ENCODE measurements at regions not wholly inside any gene's neighbourhood (a gene's known extent, or its start where the extent isn't known, plus 50 kb on each side); places are given as distances from the start of the nearest gene placed in this dataset.

- H3K27ac ChIP-seq: no peak overlapping the region
- H3K27me3 ChIP-seq: no peaks in the 10 kb centered on the region
- H3K4me3 ChIP-seq: no peak overlapping the region
- H3K36me3 ChIP-seq: no peaks in the 10 kb centered on the region
- no peak for DNase-seq (ENCODE audit: low spot score in 2 of 2)
- no peaks in the 10 kb centered on the region for H3K9me3 ChIP-seq
- no peaks in the 10 kb centered on the region for H3K4me1 ChIP-seq
- TF ChIP-seq POLR2A (IDR thresholded peaks at IDR 0.05): no peak
- TF ChIP-seq EP300 (IDR thresholded peaks at IDR 0.05): no peak
- no peak for TF ChIP-seq CTCF (IDR thresholded peaks at IDR 0.05)
- 45 to 80% methylated on average over 1 of the region's 1 CpG for WGBS, 2 donors
These were observed 102.8 kb upstream of the DRD2 start for GRCh38 chr11:113578033-113578380.

- H3K9me3 ChIP-seq: no peaks in the 10 kb centered on the region
- TF ChIP-seq CTCF (IDR thresholded peaks at IDR 0.05) (no peak), POLR2A (IDR thresholded peaks at IDR 0.05) (no peak), EP300 (IDR thresholded peaks at IDR 0.05) (no peak)
- WGBS, 2 donors: 69 to 70% methylated on average over 6 of the region's 6 CpGs
- no peaks in the 10 kb centered on the region for H3K36me3 ChIP-seq
- H3K27ac ChIP-seq: no peak overlapping the region
- no peak overlapping the region for H3K4me3 ChIP-seq
- no peak for DNase-seq (ENCODE audit: low spot score in 2 of 2)
- no peaks in the 10 kb centered on the region for H3K27me3 ChIP-seq
- peaks cover 0 to 4% (median 0%) of the 10 kb centered on the region in 4 donors for H3K4me1 ChIP-seq
These were observed 102.3 kb upstream of the DRD2 start for GRCh38 chr11:113577356-113578032.

GRCh38 chr11:113574586-113574985, 99.4 kb upstream of the DRD2 start:
- H3K27me3 ChIP-seq: no peaks in the 10 kb centered on the region
- peaks cover 0 to 12% (median 0%) of the 10 kb centered on the region in 4 donors for H3K4me1 ChIP-seq
- WGBS, 2 donors: 76 to 94% methylated on average over 2 of the region's 2 CpGs
- no peak overlapping the region for H3K4me3 ChIP-seq
- no peak for DNase-seq (ENCODE audit: low spot score in 2 of 2)
- no peaks in the 10 kb centered on the region for H3K36me3 ChIP-seq
- H3K27ac ChIP-seq: no peak overlapping the region
- no peaks in the 10 kb centered on the region for H3K9me3 ChIP-seq
- no peak for TF ChIP-seq POLR2A (IDR thresholded peaks at IDR 0.05)
- no peak for TF ChIP-seq EP300 (IDR thresholded peaks at IDR 0.05)
- TF ChIP-seq CTCF (IDR thresholded peaks at IDR 0.05): no peak

- Histone ChIP-seq H3K4me1 (peaks cover 0 to 12% (median 0%) of the 10 kb centered on the region in 4 donors), H3K4me3 (no peak overlapping the region), H3K9me3 (no peaks in the 10 kb centered on the region), H3K27ac (no peak overlapping the region), H3K36me3 (no peaks in the 10 kb centered on the region), H3K27me3 (no peaks in the 10 kb centered on the region)
- TF ChIP-seq CTCF (IDR thresholded peaks at IDR 0.05) (no peak), EP300 (IDR thresholded peaks at IDR 0.05) (no peak), POLR2A (IDR thresholded peaks at IDR 0.05) (no peak)
- DNase-seq (ENCODE audit: low spot score in 2 of 2): no peak
- 86 to 98% methylated on average over 4 of the region's 4 CpGs for WGBS, 2 donors
These were observed 99.0 kb upstream of the DRD2 start for GRCh38 chr11:113574171-113574570.

GRCh38 chr11:113572136-113572735, 97.0 kb upstream of the DRD2 start:
- Histone ChIP-seq H3K27me3 (no peaks in the 10 kb centered on the region), H3K9me3 (no peaks in the 10 kb centered on the region), H3K27ac (peak overlapping the region in 1 of 4 donors; percentile 1), H3K4me1 (peaks cover 0 to 18% (median 0%) of the 10 kb centered on the region in 4 donors), H3K36me3 (no peaks in the 10 kb centered on the region), H3K4me3 (no peak overlapping the region)
- TF ChIP-seq POLR2A (IDR thresholded peaks at IDR 0.05) (no peak), EP300 (IDR thresholded peaks at IDR 0.05) (no peak), CTCF (IDR thresholded peaks at IDR 0.05) (no peak)
- no peak for DNase-seq (ENCODE audit: low spot score in 2 of 2)
- 51 to 52% methylated on average over 4 of the region's 4 CpGs for WGBS, 2 donors

All from tibial nerve (tissue), 4 donors.